Cardiac muscle cell (in vitro differentiated cells and primary cell): ENCODE measurements at regions not wholly inside any gene's neighbourhood (a gene's known extent, or its start where the extent isn't known, plus 50 kb on each side); places are given as distances from the start of the nearest gene placed in this dataset.

Experiments used
- DNase-seq, 2 donors: peaks; one replicate each; pipeline versions ENCODE4 v3.0.0 to v3.0.0-alpha.2; 2010 to 2017; ENCODE audit warnings: low read depth in 1 of 2, low spot score in 1 of 2
- H3K27ac ChIP-seq: fragments of 200-600 bp; sonication (generic); 2 replicates; pipeline ENCODE4 v1.5.1; 2016
- H3K27me3 ChIP-seq: fragments of 200-600 bp; sonication (generic); 2 replicates; pipeline ENCODE4 v1.6.0; 2016; ENCODE audit warnings: control low read depth
- H3K36me3 ChIP-seq: fragments of 200-600 bp; sonication (generic); 2 replicates; pipeline ENCODE4 v1.5.1; 2016; ENCODE audit warnings: control low read depth
- H3K4me1 ChIP-seq: fragments of 200-600 bp; sonication (generic); 2 replicates; pipeline ENCODE4 v1.8.1; 2017; ENCODE audit warnings: low read depth, mild to moderate bottlenecking, mixed run types
- H3K4me3 ChIP-seq: fragments of 200-600 bp; sonication (generic); 2 replicates; pipeline ENCODE4 v1.5.1; 2016; ENCODE audit warnings: mild to moderate bottlenecking
- H3K9me3 ChIP-seq: fragments of 200-600 bp; sonication (generic); 2 replicates; pipeline ENCODE4 v1.5.1; 2017; ENCODE audit warnings: low read depth, mild to moderate bottlenecking, control low read depth
- CTCF ChIP-seq: IDR thresholded peaks from 2 replicates; pipeline ENCODE4 v1.5.1; 2012; ENCODE audit warnings: low read depth, mild to moderate bottlenecking, low read length

- no peak for DNase-seq
- Histone ChIP-seq H3K4me3 (no peak overlapping the region), H3K4me1 (no peaks in the 10 kb centered on the region), H3K9me3 (peaks cover 4% of the 10 kb centered on the region), H3K36me3 (no peaks in the 10 kb centered on the region), H3K27me3 (no peaks in the 10 kb centered on the region), H3K27ac (no peak overlapping the region)
- TF ChIP-seq CTCF: no peak
Measured at GRCh38 chr9:84500826-84501225, 160.3 kb upstream of the SLC28A3 start.

- H3K27ac ChIP-seq: no peak overlapping the region
- H3K9me3 ChIP-seq: peaks cover 4% of the 10 kb centered on the region
- no peaks in the 10 kb centered on the region for H3K4me1 ChIP-seq
- no peak for DNase-seq
- no peak overlapping the region for H3K4me3 ChIP-seq
- no peaks in the 10 kb centered on the region for H3K27me3 ChIP-seq
- H3K36me3 ChIP-seq: no peaks in the 10 kb centered on the region
- no peak for TF ChIP-seq CTCF
Measured at GRCh38 chr9:84501587-84501986, 161.0 kb upstream of the SLC28A3 start.

GRCh38 chr9:84502066-84502465 is 161.5 kb upstream of the SLC28A3 start:
- no peak overlapping the region for H3K4me3 ChIP-seq
- H3K36me3 ChIP-seq: no peaks in the 10 kb centered on the region
- TF ChIP-seq CTCF: no peak
- DNase-seq: no peak
- H3K4me1 ChIP-seq: no peaks in the 10 kb centered on the region
- H3K27me3 ChIP-seq: no peaks in the 10 kb centered on the region
- H3K27ac ChIP-seq: no peak overlapping the region
- peaks cover 4% of the 10 kb centered on the region for H3K9me3 ChIP-seq

- no peak overlapping the region for H3K4me3 ChIP-seq
- peaks cover 4% of the 10 kb centered on the region for H3K9me3 ChIP-seq
- no peak overlapping the region for H3K27ac ChIP-seq
- no peak for TF ChIP-seq CTCF
- no peaks in the 10 kb centered on the region for H3K27me3 ChIP-seq
- DNase-seq: no peak
- no peaks in the 10 kb centered on the region for H3K4me1 ChIP-seq
- no peaks in the 10 kb centered on the region for H3K36me3 ChIP-seq
Measured at GRCh38 chr9:84504360-84504759, 163.8 kb upstream of the SLC28A3 start.

- Histone ChIP-seq H3K9me3 (no peaks in the 10 kb centered on the region), H3K4me1 (peaks cover 4% of the 10 kb centered on the region), H3K27ac (no peak overlapping the region), H3K27me3 (no peaks in the 10 kb centered on the region), H3K36me3 (no peaks in the 10 kb centered on the region), H3K4me3 (no peak overlapping the region)
- TF ChIP-seq CTCF: no peak
- DNase-seq: no peak
Measured at GRCh38 chr9:84511651-84512050, 157.9 kb upstream of the NTRK2 start.

GRCh38 chr9:84512493-84512892 is 157.0 kb upstream of the NTRK2 start:
- no peak overlapping the region for H3K4me3 ChIP-seq
- TF ChIP-seq CTCF: no peak
- H3K27me3 ChIP-seq: no peaks in the 10 kb centered on the region
- no peaks in the 10 kb centered on the region for H3K36me3 ChIP-seq
- no peak for DNase-seq
- H3K4me1 ChIP-seq: peaks cover 4% of the 10 kb centered on the region
- H3K9me3 ChIP-seq: no peaks in the 10 kb centered on the region
- no peak overlapping the region for H3K27ac ChIP-seq
